NCI-H446 treated with DMSO at 0.1 percent for 48 hours (cell line): ENCODE measurements at regions not wholly inside any gene's neighbourhood (a gene's known extent, or its start where the extent isn't known, plus 50 kb on each side); places are given as distances from the start of the nearest gene placed in this dataset.

Experiments
- DNase-seq: peaks from one replicate; lab custom pipeline; 2025; lab: John Stamatoyannopoulos, UW

DNA sequence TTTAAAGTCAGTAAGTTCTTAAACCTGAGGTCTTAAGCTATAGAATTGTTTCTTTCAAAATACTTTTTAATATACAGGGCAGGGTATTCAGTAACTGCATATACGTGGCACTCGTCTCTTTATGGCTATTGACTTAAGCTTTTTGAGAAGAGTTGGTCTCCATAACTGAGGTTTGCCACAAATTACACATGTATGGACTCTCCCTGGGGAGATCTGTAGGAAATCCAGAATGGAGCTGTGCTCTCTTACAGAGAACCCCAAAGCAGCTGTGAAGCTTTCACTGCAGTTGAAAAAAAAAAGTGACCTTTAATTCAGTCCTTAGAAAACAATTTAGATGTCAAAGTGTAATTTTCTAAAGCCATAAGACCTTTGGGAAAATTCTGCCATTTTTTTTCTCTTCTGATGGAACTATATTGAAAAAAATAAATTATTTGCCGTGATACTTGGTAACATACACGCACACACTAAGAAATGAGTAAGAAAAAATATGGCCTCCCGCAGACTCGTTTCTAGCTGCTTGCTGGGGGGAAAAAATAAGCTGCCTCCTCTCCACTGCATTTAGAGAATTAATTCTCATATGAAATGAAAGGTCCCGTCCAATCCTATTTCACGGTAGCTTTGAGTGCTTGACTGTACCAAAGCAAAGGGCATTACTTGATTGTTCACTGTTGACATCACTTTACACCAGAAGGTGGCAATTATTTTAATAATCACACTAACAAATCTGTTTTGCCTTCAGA, 159.4 kb upstream of the TENM3 start:
- DNase-seq, result no peak

GRCh38 chr4:182085051-182085480, 158.1 kb upstream of the TENM3 start:
- no peak for DNase-seq

GRCh38 chr4:182089326-182089725, 153.9 kb upstream of the TENM3 start:
- no peak for DNase-seq

DNA sequence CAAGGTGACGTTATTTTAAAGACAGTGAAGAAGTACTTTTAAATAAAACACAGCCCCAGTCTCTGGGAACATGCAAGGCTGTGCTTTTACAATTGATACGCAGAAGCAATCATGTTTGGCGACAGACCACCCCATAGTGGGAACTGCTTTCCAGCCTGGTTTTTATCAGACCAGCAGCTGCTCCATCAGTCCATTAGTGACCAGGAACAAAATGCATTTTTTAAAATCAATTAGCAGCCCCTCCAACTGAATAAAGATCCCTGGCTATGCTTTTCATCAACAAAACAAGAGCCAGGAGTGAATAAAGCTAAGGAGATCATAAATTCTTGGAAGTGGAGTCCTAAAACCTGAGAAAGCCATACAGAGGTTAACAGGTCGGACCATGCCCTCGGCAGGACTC, 153.0 kb upstream of the TENM3 start:
- no peak for DNase-seq

DNA sequence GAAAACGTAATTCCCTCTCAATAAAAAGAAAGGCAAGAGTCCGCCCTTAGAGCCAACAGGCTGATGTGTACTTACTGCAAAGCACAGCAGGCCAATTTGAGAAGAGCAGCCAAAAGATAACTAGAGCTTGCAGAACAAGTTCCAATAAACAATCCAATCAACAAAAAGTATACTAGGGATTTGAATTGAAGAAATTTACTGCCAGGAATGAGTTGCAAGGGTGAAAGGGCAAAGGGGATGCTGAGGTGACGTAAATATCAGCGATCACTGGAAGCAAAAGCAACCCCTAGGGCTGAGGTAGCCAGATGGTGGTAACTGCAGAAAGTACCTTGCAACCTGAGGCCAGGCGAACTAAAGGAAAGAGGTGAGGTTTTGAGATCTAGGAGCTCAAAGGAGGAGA, 152.1 kb upstream of the TENM3 start:
- DNase-seq, result no peak

DNA sequence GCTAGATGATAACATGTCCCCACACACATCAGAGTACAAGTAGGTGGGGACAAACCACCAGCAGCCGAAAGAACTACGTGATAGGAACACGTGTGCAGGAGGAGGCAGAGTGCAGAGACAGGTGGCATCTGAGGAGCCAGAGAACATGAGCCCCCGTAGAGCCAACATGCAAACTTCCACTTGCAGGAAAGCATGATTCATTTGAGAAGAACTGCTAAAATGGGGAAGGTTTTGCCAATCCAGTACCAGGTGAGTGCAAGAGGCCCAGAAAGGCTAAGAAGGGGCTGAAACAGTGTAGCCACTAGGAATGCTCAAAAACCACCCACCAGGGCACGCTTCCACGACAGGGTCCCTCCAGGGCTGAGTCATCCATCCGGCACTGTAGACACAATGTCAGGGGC, 149.8 kb upstream of the TENM3 start:
- no peak for DNase-seq

DNA sequence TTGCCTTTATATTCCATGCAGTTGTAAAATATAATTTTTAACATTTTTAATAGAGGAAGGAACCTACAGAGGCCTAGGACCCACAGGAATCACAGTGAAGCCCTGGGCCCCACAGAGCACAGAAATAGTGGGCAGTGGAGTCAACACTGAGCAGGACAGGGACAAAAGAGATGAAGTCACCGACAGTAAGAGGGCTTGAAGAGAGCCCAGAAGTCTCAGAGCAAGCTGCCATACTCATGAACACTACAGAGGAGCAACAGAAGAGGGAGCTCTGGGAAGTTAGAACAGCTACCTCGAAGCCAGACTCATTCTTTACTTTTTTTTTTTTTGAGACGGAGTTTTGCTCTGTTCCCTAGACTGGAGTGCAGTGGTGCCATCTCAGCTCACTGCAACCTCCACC, 149.3 kb upstream of the TENM3 start:
- no peak for DNase-seq

GRCh38 chr4:182101618-182102017, 141.6 kb upstream of the TENM3 start:
- no peak for DNase-seq

DNA sequence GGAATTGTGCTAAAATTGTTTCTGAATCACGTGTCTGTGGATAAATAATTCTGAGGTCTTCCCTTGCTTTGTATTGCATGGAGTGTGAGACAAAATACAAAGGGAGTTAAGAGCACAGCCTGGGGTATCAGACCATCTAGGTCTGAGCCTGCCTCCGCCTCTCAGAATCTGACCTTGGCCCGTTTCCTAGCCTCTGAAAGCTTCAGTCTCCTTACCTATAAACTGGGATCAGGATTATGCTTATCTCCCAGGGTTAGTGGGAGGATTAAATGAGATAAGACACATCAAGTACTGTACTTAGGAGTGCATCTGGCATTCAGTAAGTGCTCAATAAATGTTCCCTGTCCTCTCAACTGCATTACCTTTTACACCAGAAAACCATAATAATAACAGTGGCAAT, 140.6 kb upstream of the TENM3 start:
- DNase-seq, result no peak

DNA sequence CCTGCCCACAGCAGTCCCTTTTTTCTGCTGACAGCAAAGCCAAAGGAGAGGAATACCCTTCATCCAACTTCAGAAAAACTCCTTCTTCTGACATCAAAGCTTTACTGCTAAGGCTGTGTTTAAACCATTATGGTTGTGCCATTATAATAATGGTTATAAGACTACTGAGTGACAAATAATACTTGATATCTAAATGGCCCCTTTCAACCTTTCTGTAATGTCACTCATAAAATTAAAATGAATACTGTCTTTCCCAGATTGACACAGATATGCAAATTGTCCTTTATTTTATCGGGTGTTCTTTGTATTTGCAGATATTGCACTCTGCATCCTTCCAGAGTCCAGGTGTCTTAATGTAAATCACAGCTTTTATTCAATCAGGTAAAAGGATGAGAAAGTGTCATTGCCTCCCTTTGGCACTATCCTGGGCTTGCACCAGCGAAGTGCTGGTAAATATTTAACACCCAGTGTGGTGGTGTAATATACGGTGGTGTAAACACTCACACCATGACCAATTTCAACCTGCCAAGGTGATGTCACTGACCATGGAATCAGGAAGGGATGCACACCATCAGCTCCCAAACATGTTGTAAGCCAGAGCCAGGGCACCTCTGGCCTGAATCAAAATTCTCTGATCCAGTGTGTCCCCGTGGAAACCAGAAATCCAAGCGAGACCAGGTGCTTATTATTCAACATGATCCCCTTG, 139.4 kb upstream of the TENM3 start:
- no peak for DNase-seq

DNA sequence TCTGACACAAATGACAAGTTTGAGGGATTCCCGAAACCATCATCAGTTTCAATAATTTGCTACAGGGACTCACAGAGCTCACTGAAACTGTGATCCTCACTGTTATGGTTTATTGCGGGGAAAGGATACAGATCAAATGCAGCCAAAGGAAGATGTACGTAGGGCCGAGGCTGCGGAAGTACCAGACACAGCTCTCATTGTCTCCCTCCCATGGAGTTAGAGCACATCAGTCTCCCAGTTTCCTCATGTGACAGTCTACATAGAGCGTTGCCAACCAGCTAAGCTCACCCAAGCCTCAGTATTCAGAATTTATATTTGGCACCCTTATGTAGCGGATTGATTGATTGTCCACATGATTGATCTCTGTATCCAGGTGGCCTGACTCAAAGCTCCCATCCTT, 137.8 kb upstream of the TENM3 start:
- DNase-seq, result no peak

GRCh38 chr4:182107931-182108330, 135.3 kb upstream of the TENM3 start:
- no peak for DNase-seq

DNA sequence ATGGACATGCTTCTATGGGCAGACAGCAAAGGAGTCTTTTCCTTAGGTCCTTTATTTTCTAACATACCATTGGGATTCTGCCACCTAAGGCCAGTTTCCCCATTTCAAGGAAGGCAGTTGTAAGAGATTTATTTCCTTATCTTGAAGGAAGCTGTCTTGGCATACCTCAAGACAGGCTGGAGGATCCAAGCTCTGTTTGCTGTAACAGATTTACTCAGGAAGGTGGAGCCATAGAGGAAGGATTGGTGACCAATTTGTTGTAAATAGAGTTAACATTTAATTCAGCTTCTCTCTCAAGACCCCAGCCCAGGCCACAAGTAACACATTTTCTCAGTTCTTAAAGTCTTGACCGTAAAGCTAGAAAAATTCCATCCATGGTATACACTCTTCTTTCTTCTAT, 131.6 kb upstream of the TENM3 start:
- no peak for DNase-seq

DNA sequence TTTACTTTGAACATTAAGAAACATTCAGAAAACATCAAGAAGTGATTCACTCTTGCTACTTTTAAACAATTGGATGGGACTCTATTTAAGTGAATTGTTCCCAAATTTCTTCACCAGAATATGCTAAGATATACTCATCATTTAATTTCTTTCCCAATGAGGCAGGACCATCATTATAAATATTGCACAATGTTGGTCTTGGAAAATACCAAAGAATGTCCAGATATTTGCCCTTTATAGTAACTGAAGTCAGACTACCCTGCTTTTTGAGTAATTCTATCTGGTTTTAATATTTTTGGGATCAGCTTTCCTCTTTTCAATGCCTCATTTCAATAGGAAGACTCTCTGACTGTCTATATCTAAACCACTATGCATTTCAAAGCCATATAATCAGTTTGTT, 129.4 kb upstream of the TENM3 start:
- DNase-seq, result no peak

DNA sequence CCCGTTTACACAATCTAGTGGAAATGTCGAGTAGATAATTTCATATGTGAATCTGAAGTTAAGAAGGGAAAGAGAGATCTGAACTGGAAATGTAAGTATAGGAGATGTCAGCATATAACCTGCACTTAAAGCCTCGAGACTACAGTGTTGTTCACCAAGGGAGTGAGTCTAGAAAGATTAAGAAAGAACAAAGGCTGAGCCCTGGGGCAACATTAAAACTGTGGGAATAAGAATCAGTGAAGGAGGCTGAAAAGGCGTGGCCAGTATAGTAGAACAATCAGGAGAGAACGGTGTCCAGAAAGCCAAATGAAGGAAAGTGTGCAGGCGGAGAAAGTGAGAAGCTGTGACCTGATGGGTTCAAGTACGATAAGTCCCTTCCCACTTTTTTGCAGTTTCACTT, 118.8 kb upstream of the TENM3 start:
- DNase-seq, result no peak

- no peak for DNase-seq
These were observed 117.1 kb upstream of the TENM3 start for GRCh38 chr4:182126096-182126495.

DNA sequence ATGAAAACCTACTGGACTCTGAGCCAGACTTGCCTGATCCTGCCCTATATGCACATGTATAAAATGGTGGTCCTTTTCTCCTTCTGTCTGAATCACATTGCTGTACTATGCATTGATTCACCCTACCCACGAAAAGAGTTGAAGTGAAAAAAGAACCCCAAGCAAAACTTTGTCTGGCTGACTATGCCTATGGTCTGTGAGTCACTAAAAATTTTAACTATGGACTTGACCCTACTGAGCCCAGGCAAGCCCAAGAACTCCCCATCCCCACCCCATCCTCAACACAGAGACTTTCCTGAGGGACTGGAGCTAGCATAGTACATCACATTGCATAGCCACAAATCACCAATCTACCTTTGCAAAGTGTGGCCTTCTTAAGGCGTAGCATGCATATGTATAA, 116.6 kb upstream of the TENM3 start:
- DNase-seq, result no peak

DNA sequence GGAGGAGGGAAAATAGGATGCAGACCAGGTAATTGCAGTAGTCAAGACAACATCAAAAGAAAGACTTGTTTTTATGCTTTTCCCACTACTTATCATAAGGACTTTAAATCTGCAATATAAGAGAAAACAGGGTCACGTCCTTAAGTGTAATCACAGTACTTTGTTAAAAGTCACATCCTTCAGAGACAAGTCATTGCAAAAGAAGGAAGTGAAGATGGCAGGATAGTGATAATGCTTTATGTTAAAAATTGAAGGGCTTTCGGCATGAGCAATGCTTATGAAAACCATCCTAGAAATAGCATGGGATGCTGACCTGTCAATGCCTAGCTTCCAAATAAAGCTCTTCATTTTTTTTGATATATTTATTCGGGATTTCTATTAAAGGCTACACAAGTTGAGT, 110.2 kb upstream of the TENM3 start:
- DNase-seq, result no peak

DNA sequence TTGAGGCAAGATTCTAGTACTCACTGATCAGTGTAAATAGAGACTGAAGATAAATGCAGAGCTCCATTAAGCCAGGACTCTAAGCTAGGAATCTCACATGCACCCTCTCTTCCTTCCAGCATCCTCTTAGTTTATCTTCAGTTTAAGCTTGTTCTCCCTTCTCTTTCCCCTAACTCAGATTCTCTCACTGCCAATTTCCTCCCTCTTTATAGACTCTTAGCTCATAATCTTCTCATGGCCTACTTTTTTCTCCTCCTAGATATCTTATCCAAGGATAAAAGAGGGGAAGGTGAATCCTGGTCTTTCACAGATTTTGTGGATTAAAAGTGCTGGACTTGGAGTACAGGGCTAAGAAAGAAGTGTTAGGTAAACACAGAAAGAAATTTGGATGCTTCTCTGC, 108.9 kb upstream of the TENM3 start:
- no peak for DNase-seq

DNA sequence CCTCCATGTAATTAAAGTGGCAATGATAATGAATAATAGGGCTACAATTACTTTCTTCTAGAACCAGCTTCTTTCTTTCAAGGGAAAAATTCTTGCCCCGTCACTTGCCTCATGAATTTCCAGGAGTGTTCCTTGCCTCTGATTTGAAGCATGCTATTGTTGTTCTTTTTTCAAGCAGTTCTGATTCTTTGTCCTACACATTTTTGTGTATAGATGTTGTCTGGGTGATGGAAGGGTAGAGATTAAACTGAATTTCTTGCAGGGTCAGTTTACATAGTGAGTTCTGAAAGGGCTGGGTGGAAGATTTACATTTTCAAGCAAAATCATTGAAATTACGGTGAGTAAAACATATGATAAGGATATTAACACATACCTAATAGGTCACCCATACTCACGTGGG, 107.0 kb upstream of the TENM3 start:
- DNase-seq, result no peak

GRCh38 chr4:182137343-182137742, 105.9 kb upstream of the TENM3 start:
- no peak for DNase-seq

DNA sequence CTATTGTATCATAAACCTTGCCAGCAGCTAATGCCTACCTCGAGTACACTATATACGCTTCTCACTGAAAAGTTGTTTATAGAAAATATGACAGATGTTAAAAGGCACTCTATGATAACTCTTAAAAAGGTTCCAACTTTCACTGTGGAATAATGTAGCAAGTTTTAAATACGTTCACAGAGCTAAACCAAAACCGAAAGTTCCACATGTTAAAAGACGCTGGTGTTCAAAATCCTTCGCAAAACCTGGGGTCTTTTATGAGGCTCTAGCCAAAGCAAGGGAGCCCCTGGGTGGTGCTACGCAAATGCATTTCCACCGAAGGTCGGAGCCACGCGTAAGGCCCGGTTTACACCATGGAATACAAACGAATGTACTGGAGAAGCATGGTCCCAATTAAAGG, 103.7 kb upstream of the TENM3 start:
- no peak for DNase-seq

DNA sequence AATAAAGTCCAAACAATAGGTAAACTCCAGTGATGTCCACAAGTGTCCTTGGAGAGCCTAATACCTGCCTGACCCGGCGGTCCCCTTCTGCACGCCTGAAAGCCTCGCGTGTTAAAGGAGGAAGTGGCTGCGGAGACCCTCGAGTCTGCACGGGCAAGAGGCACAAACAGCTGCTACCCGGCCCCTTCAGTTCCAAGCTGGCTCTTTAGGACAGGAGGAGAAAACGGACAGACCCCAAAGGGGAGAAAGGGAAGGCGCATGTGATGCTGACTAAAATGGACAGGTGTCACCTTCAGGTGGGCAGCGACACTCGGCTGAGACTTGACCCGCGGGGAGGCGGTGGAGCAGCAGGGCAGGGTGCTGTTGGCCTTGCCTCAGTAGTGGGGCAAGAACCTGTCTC, 102.7 kb upstream of the TENM3 start:
- DNase-seq, result no peak

- no peak for DNase-seq
These were observed 102.1 kb upstream of the TENM3 start for GRCh38 chr4:182141061-182141460.
